H9 (cell line): ENCODE measurements at regions not wholly inside any gene's neighbourhood (a gene's known extent, or its start where the extent isn't known, plus 50 kb on each side); places are given as distances from the start of the nearest gene placed in this dataset.

ENCODE experiments used
- DNase-seq: peaks from one replicate; pipeline ENCODE4 v3.0.0-alpha.2; 2017
- H2AFZ ChIP-seq: one replicate; pipeline ENCODE4 v1.6.1; 2013; ENCODE audit warnings: mild to moderate bottlenecking, low read length, control low read depth, moderate library complexity
- H2AK5ac ChIP-seq: 2 replicates; pipeline ENCODE4 v1.6.1; 2013; ENCODE audit warnings: low read length, control low read depth, mixed read lengths; ENCODE audit not compliant: insufficient read length
- H2BK120ac ChIP-seq: one replicate; pipeline ENCODE4 v1.6.1; 2013; ENCODE audit warnings: low read depth, mild to moderate bottlenecking, low read length, control low read depth, inconsistent platforms; ENCODE audit not compliant: poor library complexity, severe bottlenecking
- H2BK12ac ChIP-seq: 2 replicates; pipeline ENCODE4 v1.6.1; 2013; ENCODE audit warnings: low read length, control low read depth, mixed read lengths, low read depth; ENCODE audit not compliant: insufficient read length
- H2BK15ac ChIP-seq: 2 replicates; pipeline ENCODE4 v1.6.1; 2013; ENCODE audit warnings: low read depth, low read length, control low read depth
- H2BK20ac ChIP-seq: one replicate; pipeline ENCODE4 v1.6.1; 2013; ENCODE audit warnings: low read depth, mild to moderate bottlenecking, low read length, control low read depth, inconsistent platforms; ENCODE audit not compliant: poor library complexity, severe bottlenecking
- H2BK5ac ChIP-seq: 2 replicates; pipeline ENCODE4 v1.6.1; 2013; ENCODE audit warnings: low read length, control low read depth, mixed read lengths; ENCODE audit not compliant: insufficient read length
- H3K14ac ChIP-seq: 2 replicates; pipeline ENCODE4 v1.6.1; 2013; ENCODE audit warnings: low read length, control low read depth; ENCODE audit not compliant: insufficient read depth
- H3K18ac ChIP-seq: 2 replicates; pipeline ENCODE4 v1.6.1; 2013; ENCODE audit warnings: low read depth, mild to moderate bottlenecking, mixed read lengths, low read length, control low read depth; ENCODE audit not compliant: insufficient read length
- H3K23ac ChIP-seq: 2 replicates; pipeline ENCODE4 v1.6.1; 2013; ENCODE audit warnings: low read length, control low read depth, mixed read lengths, low read depth; ENCODE audit not compliant: insufficient read length
- H3K23me2 ChIP-seq: 2 replicates; pipeline ENCODE4 v1.6.1; 2013; ENCODE audit warnings: low read depth, mild to moderate bottlenecking, mixed read lengths, low read length, control low read depth; ENCODE audit not compliant: insufficient read length, poor library complexity, severe bottlenecking
- H3K27ac ChIP-seq: 2 replicates; pipeline ENCODE4 v1.5.1; 2013; ENCODE audit warnings: low read length, control low read depth, mixed read lengths, low read depth; ENCODE audit not compliant: insufficient read length
- H3K27me3 ChIP-seq: 2 replicates; pipeline ENCODE4 v1.6.1; 2013; ENCODE audit warnings: low read length, control low read depth, inconsistent platforms; ENCODE audit not compliant: insufficient read depth
- H3K4ac ChIP-seq: 2 replicates; pipeline ENCODE4 v1.6.1; 2013; ENCODE audit warnings: low read depth, mild to moderate bottlenecking, control low read depth, inconsistent platforms, low read length, moderate library complexity
- H3K4me1 ChIP-seq: 2 replicates; pipeline ENCODE4 v1.6.1; 2013; ENCODE audit warnings: low read length, control low read depth, inconsistent platforms; ENCODE audit not compliant: insufficient read depth
- H3K4me2 ChIP-seq: 2 replicates; pipeline ENCODE4 v1.6.1; 2013; ENCODE audit warnings: low read length, control low read depth, mixed read lengths; ENCODE audit not compliant: insufficient read length, insufficient read depth
- H3K56ac ChIP-seq: 2 replicates; pipeline ENCODE4 v1.6.1; 2013; ENCODE audit warnings: low read depth, mild to moderate bottlenecking, mixed read lengths, low read length, control low read depth; ENCODE audit not compliant: insufficient read length
- H3K79me1 ChIP-seq: 2 replicates; pipeline ENCODE4 v1.6.1; 2013; ENCODE audit warnings: low read depth, mild to moderate bottlenecking, moderate library complexity, low read length, control low read depth, inconsistent platforms; ENCODE audit not compliant: insufficient read depth, poor library complexity, severe bottlenecking
- H3K79me2 ChIP-seq: 2 replicates; pipeline ENCODE4 v1.6.1; 2013; ENCODE audit warnings: low read length, control low read depth, inconsistent platforms; ENCODE audit not compliant: insufficient read depth
- H3K9ac ChIP-seq: 2 replicates; pipeline ENCODE4 v1.6.1; 2013; ENCODE audit warnings: low read length, control low read depth, mixed read lengths; ENCODE audit not compliant: insufficient read length; ENCODE audit errors: extremely low read depth
- H3K9me3 ChIP-seq: one replicate; pipeline ENCODE4 v1.6.1; 2013; ENCODE audit warnings: low read depth, low read length, inconsistent platforms; ENCODE audit not compliant: control insufficient read depth
- H3T11ph ChIP-seq: one replicate; pipeline ENCODE4 v1.6.1; 2013; ENCODE audit warnings: mild to moderate bottlenecking, low read length, control low read depth, inconsistent platforms
- H4K20me1 ChIP-seq: one replicate; pipeline ENCODE4 v1.6.1; 2013; ENCODE audit not compliant: control insufficient read depth, insufficient read length, insufficient read depth
- H4K5ac ChIP-seq: 2 replicates; pipeline ENCODE4 v1.6.1; 2013; ENCODE audit warnings: low read depth, mild to moderate bottlenecking, mixed read lengths, low read length, control low read depth; ENCODE audit not compliant: insufficient read length
- H4K8ac ChIP-seq: replicated peaks from 2 replicates; pipeline ENCODE4 v1.6.1; 2013; ENCODE audit warnings: low read length, control low read depth, mixed read lengths, low read depth; ENCODE audit not compliant: insufficient read length
- H4K91ac ChIP-seq: 2 replicates; pipeline ENCODE4 v1.6.1; 2013; ENCODE audit warnings: low read depth, mild to moderate bottlenecking, moderate library complexity, mixed read lengths, low read length, control low read depth; ENCODE audit not compliant: insufficient read length
- H3K27ac Mint-ChIP-seq, 3 experiments: 2 replicates in 2 of 3; 3 replicates in 1 of 3; pipeline ENCODE4 v1.8.0; 2020 to 2021; ENCODE audit warnings: mixed read lengths in 3 of 3, mild to moderate bottlenecking in 1 of 3, moderate library complexity in 1 of 3
- H3K27me3 Mint-ChIP-seq: 2 replicates; pipeline ENCODE4 v1.8.0; 2021; ENCODE audit warnings: low read depth, mild to moderate bottlenecking, moderate library complexity, mixed read lengths
- H3K36me3 Mint-ChIP-seq, 3 experiments: 2 replicates in 2 of 3; 3 replicates in 1 of 3; pipeline ENCODE4 v1.8.0; 2020 to 2021; ENCODE audit warnings: low read depth in 3 of 3, mixed read lengths in 3 of 3; ENCODE audit not compliant: insufficient read depth in 1 of 3
- H3K4me1 Mint-ChIP-seq, 2 experiments: 2 replicates each; pipeline ENCODE4 v1.8.0; 2020; ENCODE audit warnings: mixed read lengths in 2 of 2
- H3K4me3 Mint-ChIP-seq, 2 experiments: 2 replicates in 1 of 2; 3 replicates in 1 of 2; pipeline ENCODE4 v1.8.0; 2020 to 2021; ENCODE audit warnings: mild to moderate bottlenecking in 2 of 2, mixed read lengths in 2 of 2, moderate library complexity in 1 of 2
- H3K9me3 Mint-ChIP-seq, 2 experiments: 2 replicates in 1 of 2; 3 replicates in 1 of 2; pipeline ENCODE4 v1.8.0; 2020; ENCODE audit warnings: mild to moderate bottlenecking in 2 of 2, mixed read lengths in 2 of 2, moderate library complexity in 1 of 2
- WGBS: extraction: QIAGEN DNeasy Blood & Tissue Kit; methylation state at CpG from one replicate; pipeline ENCODE4 v1.1.7; 2013; ENCODE audit warnings: missing lambda C conversion rate, low lambda C conversion rate, mixed read lengths; ENCODE audit not compliant: insufficient read length; ENCODE audit errors: extremely low coverage; 5-methylcytosine and 5-hydroxymethylcytosine counted together
- TF ChIP-seq, protein P1 (sequence below): fragments of 200-600 bp; sonication (generic); conservative IDR thresholded peaks from 3 replicates; pipeline ENCODE4 v1.8.0; 2021; ENCODE audit warnings: antibody characterized with exemption, mild to moderate bottlenecking

DNA sequence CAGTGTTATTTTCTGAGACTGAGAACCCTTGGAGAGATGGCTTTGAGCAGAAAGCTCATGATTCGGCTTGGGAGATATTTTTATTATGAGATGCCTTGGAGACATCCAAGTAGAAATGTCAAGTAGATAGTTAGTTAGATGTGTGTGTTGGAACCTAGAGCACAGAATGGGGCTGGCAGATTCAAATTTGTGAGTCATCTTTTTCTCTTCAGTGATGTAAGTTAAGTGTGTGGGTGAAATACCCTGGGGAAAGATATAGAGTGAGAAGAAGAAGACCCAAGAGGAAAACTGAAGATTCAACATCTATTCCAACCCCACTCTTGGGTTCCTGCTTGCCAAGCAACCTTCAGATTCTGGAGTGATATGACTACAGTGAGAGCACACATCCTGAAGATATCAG lies 580.8 kb upstream of the AMOT start:
- Histone ChIP-seq H3K4me1 (no peaks in the 10 kb centered on the region), H3K23me2 (no peaks in the 10 kb centered on the region), H3K56ac (no peak overlapping the region), H4K20me1 (no peaks in the 10 kb centered on the region), H3K4ac (no peak overlapping the region), H4K5ac (no peak overlapping the region), H2BK20ac (no peak overlapping the region), H3K79me2 (no peaks in the 10 kb centered on the region), H3K27ac (no peak overlapping the region), H3K14ac (no peak overlapping the region), H2BK5ac (no peak overlapping the region), H3K18ac (no peak overlapping the region), H3T11ph (no peak overlapping the region), H4K8ac (no peak overlapping the region), H2BK120ac (no peak overlapping the region), H3K27me3 (no peaks in the 10 kb centered on the region), H3K23ac (no peak overlapping the region), H3K9ac (no peak overlapping the region), H3K9me3 (no peaks in the 10 kb centered on the region), H2AK5ac (no peak overlapping the region), H2BK15ac (no peak overlapping the region), H3K4me2 (no peak overlapping the region), H2AFZ (no peak overlapping the region), H2BK12ac (no peak overlapping the region), H4K91ac (no peak overlapping the region), H3K79me1 (no peaks in the 10 kb centered on the region)
- no peak for DNase-seq
- H3K4me3 Mint-ChIP-seq, result no peak overlapping the region
- no peaks in the 10 kb centered on the region for H3K27me3 Mint-ChIP-seq
- no CpG with 5 or more reads among the region's 1 CpG for WGBS
- H3K36me3 Mint-ChIP-seq, result peaks cover 4 to 16% (median 9%) of the 10 kb centered on the region in 3 experiments; a peak in 4 of 7 replicates
- peaks cover 3 to 11% of the 10 kb centered on the region in 2 experiments; a peak in 3 of 5 replicates for H3K9me3 Mint-ChIP-seq
- peaks cover 13 to 20% of the 10 kb centered on the region in 2 experiments for H3K4me1 Mint-ChIP-seq
- no peak overlapping the region for H3K27ac Mint-ChIP-seq
- TF ChIP-seq, protein P1, sequence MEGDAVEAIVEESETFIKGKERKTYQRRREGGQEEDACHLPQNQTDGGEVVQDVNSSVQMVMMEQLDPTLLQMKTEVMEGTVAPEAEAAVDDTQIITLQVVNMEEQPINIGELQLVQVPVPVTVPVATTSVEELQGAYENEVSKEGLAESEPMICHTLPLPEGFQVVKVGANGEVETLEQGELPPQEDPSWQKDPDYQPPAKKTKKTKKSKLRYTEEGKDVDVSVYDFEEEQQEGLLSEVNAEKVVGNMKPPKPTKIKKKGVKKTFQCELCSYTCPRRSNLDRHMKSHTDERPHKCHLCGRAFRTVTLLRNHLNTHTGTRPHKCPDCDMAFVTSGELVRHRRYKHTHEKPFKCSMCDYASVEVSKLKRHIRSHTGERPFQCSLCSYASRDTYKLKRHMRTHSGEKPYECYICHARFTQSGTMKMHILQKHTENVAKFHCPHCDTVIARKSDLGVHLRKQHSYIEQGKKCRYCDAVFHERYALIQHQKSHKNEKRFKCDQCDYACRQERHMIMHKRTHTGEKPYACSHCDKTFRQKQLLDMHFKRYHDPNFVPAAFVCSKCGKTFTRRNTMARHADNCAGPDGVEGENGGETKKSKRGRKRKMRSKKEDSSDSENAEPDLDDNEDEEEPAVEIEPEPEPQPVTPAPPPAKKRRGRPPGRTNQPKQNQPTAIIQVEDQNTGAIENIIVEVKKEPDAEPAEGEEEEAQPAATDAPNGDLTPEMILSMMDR, result no peak
